Heart left ventricle (tissue), 13 donors: ENCODE measurements at regions not wholly inside any gene's neighbourhood (a gene's known extent, or its start where the extent isn't known, plus 50 kb on each side); places are given as distances from the start of the nearest gene placed in this dataset.

ENCODE experiments used
- POLR2A ChIP-seq, 2 donors: fragments of 450-650 bp; IDR thresholded peaks; one replicate each; pipeline ENCODE4 v1.6.1; 2017; ENCODE audit warnings: antibody characterized with exemption in 2 of 2, mild to moderate bottlenecking in 2 of 2, moderate library complexity in 2 of 2
- TF ChIP-seq, protein P1 (sequence below), 12 donors: fragments of 200-600 bp; sonication (generic) in 4 of 12; IDR thresholded peaks; one replicate each; pipeline versions ENCODE4 v1.5.0 to v1.8.0; 2018 to 2022; ENCODE audit warnings: antibody characterized with exemption in 12 of 12, mild to moderate bottlenecking in 5 of 12
- donor health status: ischemic (EF 13 %, LVEDD 7.1; RV severe dilation, severe dysfunction).
- donor health status: DM: no; HTN: yes; CAD: no.
- donor health status: DM: no; HTN: no; CAD: no.
- donor health status: ischemic (EF 25% LVEDD 6.9; RV normal size, moderate dysfunction).
- donor health status: ischemic (EF 25% LVEDD 5.7; RV mildly dilated, moderate dysfunction).
- donor health status: ischemic (EF 35%, LVEDD 5.7; RV mildly dilated, moderate dysfunction).
- donor health status: nonischemic (EF 11% LVEDD 7.7; RV severe dilation, severe dysfunction).
- donor health status: DM: yes; HTN: yes; CAD: no.
- donor health status: PGD.
- donor health status: ischemic (EF 29% LVEDD 5.4; RV normal size, mild dysfunction).
- donor health status: nonischemic (EF 23%, LVEDD 6.1; RV moderate dilation, normal function).

DNA sequence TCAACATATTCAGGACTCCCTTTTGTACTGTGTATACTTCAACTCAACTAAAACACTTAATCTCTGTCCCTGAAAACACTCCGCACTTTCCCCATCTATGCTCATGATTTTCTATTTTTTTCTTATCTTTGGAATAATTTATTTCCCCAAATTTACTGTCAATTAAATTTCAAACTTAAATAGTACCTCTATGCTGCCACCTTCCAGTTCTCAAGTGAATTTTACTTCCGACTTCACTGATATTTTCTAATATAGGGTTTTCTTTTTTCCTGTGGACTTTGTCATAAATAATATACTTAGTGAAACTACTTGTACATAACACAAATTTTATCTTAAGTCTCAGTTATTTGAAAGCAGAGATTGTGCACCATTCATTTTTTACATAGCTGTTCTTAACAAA, 1303.3 kb downstream of the OTOL1 start:
- TF ChIP-seq, protein P1, sequence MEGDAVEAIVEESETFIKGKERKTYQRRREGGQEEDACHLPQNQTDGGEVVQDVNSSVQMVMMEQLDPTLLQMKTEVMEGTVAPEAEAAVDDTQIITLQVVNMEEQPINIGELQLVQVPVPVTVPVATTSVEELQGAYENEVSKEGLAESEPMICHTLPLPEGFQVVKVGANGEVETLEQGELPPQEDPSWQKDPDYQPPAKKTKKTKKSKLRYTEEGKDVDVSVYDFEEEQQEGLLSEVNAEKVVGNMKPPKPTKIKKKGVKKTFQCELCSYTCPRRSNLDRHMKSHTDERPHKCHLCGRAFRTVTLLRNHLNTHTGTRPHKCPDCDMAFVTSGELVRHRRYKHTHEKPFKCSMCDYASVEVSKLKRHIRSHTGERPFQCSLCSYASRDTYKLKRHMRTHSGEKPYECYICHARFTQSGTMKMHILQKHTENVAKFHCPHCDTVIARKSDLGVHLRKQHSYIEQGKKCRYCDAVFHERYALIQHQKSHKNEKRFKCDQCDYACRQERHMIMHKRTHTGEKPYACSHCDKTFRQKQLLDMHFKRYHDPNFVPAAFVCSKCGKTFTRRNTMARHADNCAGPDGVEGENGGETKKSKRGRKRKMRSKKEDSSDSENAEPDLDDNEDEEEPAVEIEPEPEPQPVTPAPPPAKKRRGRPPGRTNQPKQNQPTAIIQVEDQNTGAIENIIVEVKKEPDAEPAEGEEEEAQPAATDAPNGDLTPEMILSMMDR (IDR thresholded peaks at IDR 0.05), result no peak
- no peak for TF ChIP-seq POLR2A (IDR thresholded peaks at IDR 0.05)
